ENCODE measurements at regions not wholly inside any gene's neighbourhood (a gene's known extent, or its start where the extent isn't known, plus 50 kb on each side); places are given as distances from the start of the nearest gene placed in this dataset.
"Not testable (repeated sequence)": the region's sequence is repeated elsewhere in the genome, so short reads cannot be mapped to it uniquely, and the experiment has no call there.

- Histone ChIP-seq H3K9ac (ENCODE audit: low read length) (no peak overlapping the region), H3K4me1 (ENCODE audit: control insufficient read depth, insufficient read depth, low read length) (no peaks in the 10 kb centered on the region), H3K27ac (ENCODE audit: low read depth, low read length) (no peak overlapping the region), H3K36me3 (ENCODE audit: control insufficient read depth, insufficient read depth, low read length) (no peaks in the 10 kb centered on the region), H3K4me3 (ENCODE audit: low read length) (no peak overlapping the region), H3K27me3 (ENCODE audit: control insufficient read depth, insufficient read depth, low read length) (no peaks in the 10 kb centered on the region)
These were observed 1135.0 kb upstream of the TENM3 start for GRCh38 chr4:181108237-181108636.

- Histone ChIP-seq H3K27me3 (ENCODE audit: control insufficient read depth, insufficient read depth, low read length) (no peaks in the 10 kb centered on the region), H3K4me3 (ENCODE audit: low read length) (no peak overlapping the region), H3K4me1 (ENCODE audit: control insufficient read depth, insufficient read depth, low read length) (no peaks in the 10 kb centered on the region), H3K9ac (ENCODE audit: low read length) (no peak overlapping the region), H3K36me3 (ENCODE audit: control insufficient read depth, insufficient read depth, low read length) (no peaks in the 10 kb centered on the region), H3K27ac (ENCODE audit: low read depth, low read length) (no peak overlapping the region)
These were observed 1124.0 kb upstream of the TENM3 start for GRCh38 chr4:181119186-181119585.

GRCh38 chr4:181121733-181122132, 1121.5 kb upstream of the TENM3 start:
- Histone ChIP-seq H3K4me1 (ENCODE audit: control insufficient read depth, insufficient read depth, low read length) (no peaks in the 10 kb centered on the region), H3K9ac (ENCODE audit: low read length) (no peak overlapping the region), H3K27me3 (ENCODE audit: control insufficient read depth, insufficient read depth, low read length) (no peaks in the 10 kb centered on the region), H3K4me3 (ENCODE audit: low read length) (no peak overlapping the region), H3K27ac (ENCODE audit: low read depth, low read length) (no peak overlapping the region), H3K36me3 (ENCODE audit: control insufficient read depth, insufficient read depth, low read length) (no peaks in the 10 kb centered on the region)

GRCh38 chr4:181127171-181127570, 1116.0 kb upstream of the TENM3 start:
- no peak overlapping the region for H3K27ac ChIP-seq (ENCODE audit: low read depth, low read length)
- no peak overlapping the region for H3K9ac ChIP-seq (ENCODE audit: low read length)
- H3K27me3 ChIP-seq (ENCODE audit: control insufficient read depth, insufficient read depth, low read length), result no peaks in the 10 kb centered on the region
- no peak overlapping the region for H3K4me3 ChIP-seq (ENCODE audit: low read length)
- H3K36me3 ChIP-seq (ENCODE audit: control insufficient read depth, insufficient read depth, low read length), result no peaks in the 10 kb centered on the region
- H3K4me1 ChIP-seq (ENCODE audit: control insufficient read depth, insufficient read depth, low read length), result no peaks in the 10 kb centered on the region

GRCh38 chr4:181130317-181130716, 1112.9 kb upstream of the TENM3 start:
- H3K36me3 ChIP-seq (ENCODE audit: control insufficient read depth, insufficient read depth, low read length); H3K4me1 ChIP-seq (ENCODE audit: control insufficient read depth, insufficient read depth, low read length); H3K4me3 ChIP-seq (ENCODE audit: low read length); H3K27me3 ChIP-seq (ENCODE audit: control insufficient read depth, insufficient read depth, low read length); H3K27ac ChIP-seq (ENCODE audit: low read depth, low read length); H3K9ac ChIP-seq (ENCODE audit: low read length): not testable (repeated sequence)

- Histone ChIP-seq H3K4me3 (ENCODE audit: low read length) (no peak overlapping the region), H3K27me3 (ENCODE audit: control insufficient read depth, insufficient read depth, low read length) (no peaks in the 10 kb centered on the region), H3K27ac (ENCODE audit: low read depth, low read length) (no peak overlapping the region), H3K9ac (ENCODE audit: low read length) (no peak overlapping the region), H3K4me1 (ENCODE audit: control insufficient read depth, insufficient read depth, low read length) (no peaks in the 10 kb centered on the region), H3K36me3 (ENCODE audit: control insufficient read depth, insufficient read depth, low read length) (no peaks in the 10 kb centered on the region)
These were observed 1105.9 kb upstream of the TENM3 start for GRCh38 chr4:181137351-181137750.

- Histone ChIP-seq H3K36me3 (ENCODE audit: control insufficient read depth, insufficient read depth, low read length) (no peaks in the 10 kb centered on the region), H3K4me1 (ENCODE audit: control insufficient read depth, insufficient read depth, low read length) (no peaks in the 10 kb centered on the region), H3K4me3 (ENCODE audit: low read length) (no peak overlapping the region), H3K27me3 (ENCODE audit: control insufficient read depth, insufficient read depth, low read length) (no peaks in the 10 kb centered on the region), H3K27ac (ENCODE audit: low read depth, low read length) (no peak overlapping the region), H3K9ac (ENCODE audit: low read length) (no peak overlapping the region)
These were observed 1105.1 kb upstream of the TENM3 start for GRCh38 chr4:181138116-181138515.

GRCh38 chr4:181140037-181140603, 1103.1 kb upstream of the TENM3 start:
- H3K36me3 ChIP-seq (ENCODE audit: control insufficient read depth, insufficient read depth, low read length), result no peaks in the 10 kb centered on the region
- H3K27me3 ChIP-seq (ENCODE audit: control insufficient read depth, insufficient read depth, low read length), result no peaks in the 10 kb centered on the region
- H3K27ac ChIP-seq (ENCODE audit: low read depth, low read length), result no peak overlapping the region
- H3K4me1 ChIP-seq (ENCODE audit: control insufficient read depth, insufficient read depth, low read length), result no peaks in the 10 kb centered on the region
- H3K4me3 ChIP-seq (ENCODE audit: low read length), result no peak overlapping the region
- no peak overlapping the region for H3K9ac ChIP-seq (ENCODE audit: low read length)

- Histone ChIP-seq H3K36me3 (ENCODE audit: control insufficient read depth, insufficient read depth, low read length) (no peaks in the 10 kb centered on the region), H3K4me1 (ENCODE audit: control insufficient read depth, insufficient read depth, low read length) (no peaks in the 10 kb centered on the region), H3K27me3 (ENCODE audit: control insufficient read depth, insufficient read depth, low read length) (no peaks in the 10 kb centered on the region), H3K9ac (ENCODE audit: low read length) (no peak overlapping the region), H3K27ac (ENCODE audit: low read depth, low read length) (no peak overlapping the region), H3K4me3 (ENCODE audit: low read length) (no peak overlapping the region)
These were observed 1099.8 kb upstream of the TENM3 start for GRCh38 chr4:181143250-181143854.

GRCh38 chr4:181146051-181146450, 1097.2 kb upstream of the TENM3 start:
- Histone ChIP-seq H3K4me3 (ENCODE audit: low read length) (no peak overlapping the region), H3K9ac (ENCODE audit: low read length) (no peak overlapping the region), H3K4me1 (ENCODE audit: control insufficient read depth, insufficient read depth, low read length) (no peaks in the 10 kb centered on the region), H3K27ac (ENCODE audit: low read depth, low read length) (no peak overlapping the region), H3K27me3 (ENCODE audit: control insufficient read depth, insufficient read depth, low read length) (no peaks in the 10 kb centered on the region), H3K36me3 (ENCODE audit: control insufficient read depth, insufficient read depth, low read length) (no peaks in the 10 kb centered on the region)

- no peak overlapping the region for H3K27ac ChIP-seq (ENCODE audit: low read depth, low read length)
- no peak overlapping the region for H3K4me3 ChIP-seq (ENCODE audit: low read length)
- H3K36me3 ChIP-seq (ENCODE audit: control insufficient read depth, insufficient read depth, low read length), result no peaks in the 10 kb centered on the region
- H3K27me3 ChIP-seq (ENCODE audit: control insufficient read depth, insufficient read depth, low read length), result no peaks in the 10 kb centered on the region
- no peaks in the 10 kb centered on the region for H3K4me1 ChIP-seq (ENCODE audit: control insufficient read depth, insufficient read depth, low read length)
- H3K9ac ChIP-seq (ENCODE audit: low read length), result no peak overlapping the region
These were observed 1095.7 kb upstream of the TENM3 start for GRCh38 chr4:181147416-181147951.

GRCh38 chr4:181148470-181148869, 1094.7 kb upstream of the TENM3 start:
- no peak overlapping the region for H3K4me3 ChIP-seq (ENCODE audit: low read length)
- no peak overlapping the region for H3K9ac ChIP-seq (ENCODE audit: low read length)
- H3K27ac ChIP-seq (ENCODE audit: low read depth, low read length), result no peak overlapping the region
- no peaks in the 10 kb centered on the region for H3K4me1 ChIP-seq (ENCODE audit: control insufficient read depth, insufficient read depth, low read length)
- no peaks in the 10 kb centered on the region for H3K36me3 ChIP-seq (ENCODE audit: control insufficient read depth, insufficient read depth, low read length)
- H3K27me3 ChIP-seq (ENCODE audit: control insufficient read depth, insufficient read depth, low read length), result no peaks in the 10 kb centered on the region

GRCh38 chr4:181150191-181150590, 1093.0 kb upstream of the TENM3 start:
- no peaks in the 10 kb centered on the region for H3K4me1 ChIP-seq (ENCODE audit: control insufficient read depth, insufficient read depth, low read length)
- no peak overlapping the region for H3K27ac ChIP-seq (ENCODE audit: low read depth, low read length)
- no peaks in the 10 kb centered on the region for H3K27me3 ChIP-seq (ENCODE audit: control insufficient read depth, insufficient read depth, low read length)
- no peak overlapping the region for H3K4me3 ChIP-seq (ENCODE audit: low read length)
- H3K36me3 ChIP-seq (ENCODE audit: control insufficient read depth, insufficient read depth, low read length), result no peaks in the 10 kb centered on the region
- no peak overlapping the region for H3K9ac ChIP-seq (ENCODE audit: low read length)
